Loucy (cell line): ENCODE measurements at regions not wholly inside any gene's neighbourhood (a gene's known extent, or its start where the extent isn't known, plus 50 kb on each side); places are given as distances from the start of the nearest gene placed in this dataset.

Source experiments
- H2AFZ ChIP-seq: fragments of 200-600 bp; sonication (generic); 2 replicates; pipeline ENCODE4 v1.6.0; 2016; ENCODE audit warnings: antibody characterized with exemption, mild to moderate bottlenecking, low read length, moderate library complexity
- H3F3A ChIP-seq: fragments of 200-600 bp; 2 replicates; pipeline ENCODE4 v1.6.0; 2016; ENCODE audit warnings: antibody characterized with exemption, low read depth, mild to moderate bottlenecking
- H3K27me3 ChIP-seq: fragments of 200-600 bp; sonication (generic); 2 replicates; pipeline ENCODE4 v1.6.1; 2014; ENCODE audit warnings: low read length, mild to moderate bottlenecking; ENCODE audit not compliant: insufficient read depth, poor library complexity, severe bottlenecking
- H3K36me3 ChIP-seq: fragments of 200-600 bp; sonication (generic); 2 replicates; pipeline ENCODE4 v1.6.1; 2016; ENCODE audit warnings: low read length; ENCODE audit not compliant: insufficient read depth
- H3K4me1 ChIP-seq: fragments of 200-600 bp; sonication (generic); 2 replicates; pipeline ENCODE4 v1.5.1; 2014; ENCODE audit warnings: low read length, mild to moderate bottlenecking; ENCODE audit not compliant: insufficient read depth, poor library complexity, severe bottlenecking
- H3K4me2 ChIP-seq: fragments of 200-600 bp; sonication (generic); 2 replicates; pipeline ENCODE4 v1.6.0; 2014; ENCODE audit warnings: antibody characterized with exemption, low read length, low read depth, mild to moderate bottlenecking; ENCODE audit not compliant: poor library complexity, severe bottlenecking
- H3K4me3 ChIP-seq: fragments of 200-600 bp; sonication (generic); 2 replicates; pipeline ENCODE4 v1.5.1; 2014; ENCODE audit warnings: low read length, mild to moderate bottlenecking, mixed read lengths; ENCODE audit not compliant: poor library complexity, severe bottlenecking
- H3K79me2 ChIP-seq: fragments of 200-600 bp; sonication (generic); 2 replicates; pipeline ENCODE4 v1.6.1; 2014; ENCODE audit warnings: low read length; ENCODE audit not compliant: insufficient read depth
- H3K9ac ChIP-seq: fragments of 200-600 bp; sonication (generic); 2 replicates; pipeline ENCODE4 v1.6.0; 2014; ENCODE audit warnings: mild to moderate bottlenecking, low read depth, low read length, moderate library complexity; ENCODE audit not compliant: poor library complexity, severe bottlenecking
- H3K9me2 ChIP-seq: fragments of 200-600 bp; sonication (generic); replicated peaks from 2 replicates; pipeline ENCODE4 v1.6.1; 2016; ENCODE audit warnings: low read depth, low read length, mixed read lengths
- H3K9me3 ChIP-seq: fragments of 200-600 bp; sonication (generic); 2 replicates; pipeline ENCODE4 v1.6.1; 2014; ENCODE audit warnings: mild to moderate bottlenecking, antibody characterized with exemption, low read length, low read depth; ENCODE audit not compliant: insufficient read depth
- H4K20me1 ChIP-seq: fragments of 200-600 bp; sonication (generic); 2 replicates; pipeline ENCODE4 v1.6.0; 2014; ENCODE audit warnings: antibody characterized with exemption, low read length, mild to moderate bottlenecking; ENCODE audit not compliant: insufficient read depth, poor library complexity, severe bottlenecking
- CTCF ChIP-seq: fragments of 200-600 bp; sonication (generic); conservative IDR thresholded peaks from 2 replicates; pipeline ENCODE4 v1.5.1; 2014; ENCODE audit warnings: mild to moderate bottlenecking, antibody characterized with exemption, low read length
- EZH2phosphoT487 ChIP-seq: fragments of 200-600 bp; IDR thresholded peaks from 2 replicates; pipeline ENCODE4 v1.6.1; 2018; ENCODE audit warnings: antibody characterized with exemption, mild to moderate bottlenecking, moderate library complexity, borderline replicate concordance

GRCh38 chr1:79693441-79694114, 687.0 kb upstream of the ADGRL4 start:
- Histone ChIP-seq H3K9ac (no peak overlapping the region), H3K4me2 (no peak overlapping the region), H3K9me3 (no peaks in the 10 kb centered on the region), H3K36me3 (no peaks in the 10 kb centered on the region), H3F3A (no peaks in the 10 kb centered on the region), H3K9me2 (no peaks in the 10 kb centered on the region), H3K79me2 (no peaks in the 10 kb centered on the region), H3K4me3 (no peak overlapping the region), H3K4me1 (no peaks in the 10 kb centered on the region), H4K20me1 (no peaks in the 10 kb centered on the region), H3K27me3 (no peaks in the 10 kb centered on the region), H2AFZ (no peak overlapping the region)
- TF ChIP-seq EZH2phosphoT487 (no peak), CTCF (no peak)

GRCh38 chr1:79692519-79692918, 686.0 kb upstream of the ADGRL4 start:
- Histone ChIP-seq H3K4me3 (no peak overlapping the region), H3K9me3 (no peaks in the 10 kb centered on the region), H3K27me3 (no peaks in the 10 kb centered on the region), H3K79me2 (no peaks in the 10 kb centered on the region), H3K9ac (no peak overlapping the region), H3K9me2 (no peaks in the 10 kb centered on the region), H3K4me2 (no peak overlapping the region), H4K20me1 (no peaks in the 10 kb centered on the region), H3F3A (no peaks in the 10 kb centered on the region), H3K4me1 (no peaks in the 10 kb centered on the region), H3K36me3 (no peaks in the 10 kb centered on the region), H2AFZ (no peak overlapping the region)
- no peak for TF ChIP-seq EZH2phosphoT487
- TF ChIP-seq CTCF, result no peak

- Histone ChIP-seq H3K4me2 (no peak overlapping the region), H3K9me3 (no peaks in the 10 kb centered on the region), H2AFZ (no peak overlapping the region), H3K9ac (no peak overlapping the region), H3K79me2 (no peaks in the 10 kb centered on the region), H3K4me3 (no peak overlapping the region), H3K9me2 (no peaks in the 10 kb centered on the region), H3F3A (no peaks in the 10 kb centered on the region), H3K4me1 (no peaks in the 10 kb centered on the region), H4K20me1 (no peaks in the 10 kb centered on the region), H3K36me3 (no peaks in the 10 kb centered on the region), H3K27me3 (no peaks in the 10 kb centered on the region)
- TF ChIP-seq CTCF (no peak), EZH2phosphoT487 (no peak)
Observed at GRCh38 chr1:79688932-79689331, 682.4 kb upstream of the ADGRL4 start.
